NCI-H69 (cell line): ENCODE measurements at regions not wholly inside any gene's neighbourhood (a gene's known extent, or its start where the extent isn't known, plus 50 kb on each side); places are given as distances from the start of the nearest gene placed in this dataset.
A peak's percentile ranks its signal among the peaks of the same experiment; 100 is the strongest.

Source experiments
- DNase-seq: peaks from one replicate; lab custom pipeline; 2025; lab: John Stamatoyannopoulos, UW

- DNase-seq: no peak
These were observed 305.1 kb upstream of the SPRED2 start for GRCh38 chr2:65737452-65738011.

DNA sequence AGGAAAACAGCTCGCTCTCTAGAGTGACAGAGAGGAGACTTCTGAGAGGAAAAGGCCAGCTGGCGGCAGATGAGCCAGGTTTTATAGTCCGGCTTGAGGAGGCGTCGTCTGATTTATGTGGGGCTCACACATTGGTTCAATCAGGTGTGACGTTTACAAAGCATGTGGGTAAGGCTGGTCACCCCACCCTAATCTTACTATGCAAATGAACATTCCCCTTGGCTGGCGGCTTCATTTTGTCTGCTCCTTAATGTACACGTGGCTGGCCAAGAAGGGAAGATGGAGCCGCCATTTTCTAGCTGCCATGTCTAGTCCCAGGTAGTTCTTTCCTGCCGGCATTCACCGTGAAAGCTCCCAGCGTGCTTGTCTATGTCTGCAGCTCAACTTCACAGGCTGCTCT lies 299.1 kb upstream of the SPRED2 start:
- DNase-seq: no peak

DNA sequence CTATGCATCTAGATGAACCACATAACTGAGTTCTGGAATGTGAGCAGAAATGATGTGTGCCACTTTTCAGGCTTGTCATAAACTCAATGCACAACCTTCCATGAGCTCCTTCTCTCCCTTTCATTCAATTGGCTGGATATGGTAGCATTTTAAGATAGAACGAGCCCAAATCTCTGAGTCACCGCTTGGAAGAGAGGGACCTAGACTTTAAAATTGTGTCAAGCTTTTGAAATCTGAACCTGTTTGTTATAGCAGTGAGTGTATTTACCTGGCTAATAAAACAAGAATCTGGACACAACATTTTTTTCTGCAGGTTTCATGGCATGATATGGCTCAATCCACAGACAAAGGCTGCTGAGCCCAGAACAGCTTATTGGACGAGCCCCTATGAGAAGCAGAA lies 297.8 kb upstream of the SPRED2 start:
- no peak for DNase-seq

- DNase-seq: no peak
These were observed 296.8 kb upstream of the SPRED2 start for GRCh38 chr2:65729246-65729645.

GRCh38 chr2:65728477-65729180 lies 296.2 kb upstream of the SPRED2 start:
- no peak for DNase-seq

DNA sequence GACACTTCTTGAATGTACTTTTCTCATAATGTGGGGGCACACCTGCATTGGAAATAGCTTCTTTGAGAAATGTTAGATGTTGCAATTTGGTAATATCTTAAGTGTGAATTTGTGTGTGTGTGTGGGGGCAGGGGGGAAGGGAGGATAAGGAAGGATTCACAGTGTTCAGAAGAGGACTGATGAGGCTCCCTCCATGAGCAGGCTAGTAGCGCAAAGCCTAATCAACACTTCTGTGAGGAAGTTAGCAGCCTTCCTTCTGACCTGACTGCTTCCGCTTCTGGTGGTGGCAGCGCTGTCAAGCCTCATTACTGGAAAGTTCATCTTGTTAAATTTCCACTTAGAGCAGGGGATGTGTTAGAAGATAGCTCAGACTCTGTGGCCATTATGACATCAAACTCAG lies 295.4 kb upstream of the SPRED2 start:
- DNase-seq: no peak

DNA sequence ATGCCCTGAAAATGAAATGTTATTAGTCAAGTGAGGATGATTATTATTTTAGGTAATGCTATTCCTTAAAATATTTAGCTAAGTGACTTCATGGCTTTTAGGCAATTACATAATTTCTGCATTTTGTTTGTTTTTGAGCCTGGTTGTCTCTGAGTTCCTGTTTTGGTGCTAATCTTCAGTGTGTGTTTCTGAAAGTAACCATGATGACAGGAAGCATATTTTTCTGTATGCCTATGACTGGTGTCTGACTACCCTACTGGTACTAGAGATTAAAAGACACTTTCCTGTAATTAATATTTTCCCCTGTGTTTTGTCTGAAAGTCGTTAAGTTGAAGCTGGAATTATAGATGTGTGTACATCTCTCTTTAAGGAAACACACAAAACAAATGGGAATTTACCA lies 295.0 kb upstream of the SPRED2 start:
- DNase-seq: no peak

DNA sequence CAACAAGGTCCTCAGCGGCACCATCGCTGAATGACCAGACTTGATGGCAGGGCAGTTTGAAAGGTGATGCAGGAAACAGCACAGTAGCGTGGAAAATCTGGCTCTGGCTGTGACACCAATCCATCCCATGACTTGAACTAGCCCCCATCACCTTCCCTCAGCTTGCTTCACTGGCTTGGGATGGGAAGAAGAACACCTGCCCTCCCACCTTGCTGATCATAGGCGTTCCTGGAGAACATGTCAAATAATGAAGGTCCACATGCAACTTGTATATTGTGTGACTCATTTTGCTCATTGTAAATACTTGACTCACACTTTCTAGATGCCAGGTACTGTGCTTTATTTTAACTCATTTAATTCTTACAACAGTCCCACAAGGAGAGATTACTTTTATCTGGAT lies 292.4 kb upstream of the SPRED2 start:
- no peak for DNase-seq

GRCh38 chr2:65724336-65724735 lies 291.9 kb upstream of the SPRED2 start:
- no peak for DNase-seq

- peak; percentile 13 for DNase-seq
These were observed 289.8 kb upstream of the SPRED2 start for GRCh38 chr2:65722028-65722778.

DNA sequence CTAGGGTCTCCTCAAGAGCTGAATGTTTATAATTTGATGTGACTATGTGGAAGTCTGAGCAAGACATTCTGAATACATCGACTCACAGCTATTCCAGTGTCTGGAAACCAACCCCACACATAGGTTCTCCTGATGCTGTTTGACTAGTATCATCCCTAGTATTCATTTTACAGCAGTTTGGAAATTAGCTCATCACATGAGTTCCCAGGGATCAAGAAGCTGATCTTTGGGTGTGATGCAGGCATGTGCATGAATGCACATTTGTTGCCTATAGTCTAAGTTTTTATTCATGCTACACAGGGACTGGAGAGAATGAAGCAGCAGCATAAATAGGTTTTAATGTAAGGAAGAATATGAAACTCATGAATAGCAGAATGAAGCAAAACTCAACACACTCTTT lies 284.3 kb upstream of the SPRED2 start:
- no peak for DNase-seq

DNA sequence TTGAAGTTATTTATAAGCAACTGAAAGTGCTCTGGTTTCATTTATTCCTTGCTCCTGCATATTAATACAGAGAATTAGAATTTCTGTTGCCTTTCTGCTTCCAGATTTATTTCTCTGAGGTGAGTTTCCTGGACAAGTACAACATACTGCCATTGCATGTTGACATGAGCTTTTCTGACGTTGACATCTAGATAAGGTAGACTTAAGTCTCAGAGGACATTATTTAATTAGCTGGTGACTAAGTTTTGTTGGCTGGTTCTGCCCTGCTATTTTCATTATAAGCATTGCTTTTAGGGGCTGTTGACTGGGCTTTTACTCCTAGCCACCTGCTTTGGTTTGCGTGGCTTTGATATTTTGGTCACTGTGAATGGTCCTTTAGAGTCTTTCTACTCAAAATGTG lies 282.9 kb upstream of the SPRED2 start:
- no peak for DNase-seq

DNA sequence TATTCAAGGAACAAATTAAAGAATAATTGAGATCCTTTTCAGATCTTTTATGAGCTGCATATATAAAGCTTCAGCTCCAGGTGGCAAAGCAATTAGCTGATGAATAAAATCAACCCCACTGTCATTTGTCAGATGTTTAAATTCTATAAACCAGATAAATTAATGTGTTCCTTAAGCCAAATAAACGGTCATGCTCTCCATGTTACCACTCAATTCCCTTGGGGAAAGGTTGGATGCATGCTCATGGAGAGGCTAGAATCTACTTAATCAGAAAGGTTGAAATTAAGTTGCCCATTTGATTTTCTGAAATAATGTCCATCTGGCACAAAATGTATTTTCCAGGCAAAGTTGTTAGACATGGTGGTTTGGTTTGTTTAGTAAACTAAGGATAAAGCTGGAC lies 282.5 kb upstream of the SPRED2 start:
- DNase-seq: peak; percentile 46

- no peak for DNase-seq
These were observed 279.5 kb upstream of the SPRED2 start for GRCh38 chr2:65711863-65712262.

GRCh38 chr2:65710779-65711295 lies 278.4 kb upstream of the SPRED2 start:
- no peak for DNase-seq

GRCh38 chr2:65710356-65710755 lies 278.0 kb upstream of the SPRED2 start:
- DNase-seq: no peak

- DNase-seq: no peak
These were observed 275.7 kb upstream of the SPRED2 start for GRCh38 chr2:65708086-65708485.

GRCh38 chr2:65706411-65706810 lies 274.0 kb upstream of the SPRED2 start:
- no peak for DNase-seq

DNA sequence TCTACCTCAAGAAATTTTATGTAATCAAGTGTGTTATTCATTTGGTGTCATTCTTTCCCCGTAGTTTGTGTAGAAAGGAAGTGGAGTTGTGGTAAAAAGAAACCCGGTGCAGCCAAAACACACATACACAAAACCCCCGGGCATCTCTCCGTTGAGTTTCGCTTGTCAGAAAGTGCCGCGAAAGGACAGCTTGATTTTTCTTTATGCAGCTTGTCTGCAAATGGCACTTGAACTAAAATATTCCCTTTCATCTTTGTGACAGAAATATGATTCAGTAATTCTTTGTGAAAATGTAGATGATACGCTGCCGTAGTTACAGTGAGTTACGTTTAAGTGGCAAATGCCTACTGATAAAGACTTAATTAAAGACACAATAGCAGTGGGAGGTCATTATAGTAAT lies 268.8 kb upstream of the SPRED2 start:
- DNase-seq: no peak

GRCh38 chr2:65700720-65701119 lies 268.3 kb upstream of the SPRED2 start:
- DNase-seq: no peak

DNA sequence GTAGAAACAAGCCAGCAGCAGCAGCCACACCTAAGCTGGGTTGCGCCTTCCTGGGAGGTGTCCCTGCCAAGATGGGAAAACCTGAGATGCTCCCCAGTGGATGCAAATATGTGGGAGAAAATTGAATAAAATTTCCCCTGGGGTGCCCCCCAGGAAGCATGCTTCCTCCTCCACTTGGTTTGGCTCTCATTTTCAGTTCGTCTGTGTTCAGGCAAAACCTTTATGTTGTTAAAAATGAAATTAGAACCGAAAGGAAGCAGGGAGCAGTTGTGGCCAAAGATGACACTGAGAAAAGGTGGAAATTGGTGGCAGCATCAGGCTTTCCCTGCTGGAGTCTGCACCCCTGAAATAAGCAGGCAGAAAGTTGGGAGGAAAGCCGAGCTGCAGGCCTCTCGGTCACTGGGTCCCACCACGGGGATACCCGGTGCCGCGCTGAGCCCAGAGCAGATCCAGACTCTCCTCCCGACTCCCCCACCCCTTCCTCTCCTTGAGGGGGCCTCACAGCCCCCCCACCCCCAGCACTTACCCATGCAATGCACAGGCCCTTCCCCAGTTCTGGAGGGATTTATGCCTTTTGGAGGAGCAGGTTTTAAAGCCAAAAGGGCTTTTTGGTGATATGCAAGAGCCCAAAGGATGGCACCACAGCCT lies 267.7 kb upstream of the SPRED2 start:
- no peak for DNase-seq

DNA sequence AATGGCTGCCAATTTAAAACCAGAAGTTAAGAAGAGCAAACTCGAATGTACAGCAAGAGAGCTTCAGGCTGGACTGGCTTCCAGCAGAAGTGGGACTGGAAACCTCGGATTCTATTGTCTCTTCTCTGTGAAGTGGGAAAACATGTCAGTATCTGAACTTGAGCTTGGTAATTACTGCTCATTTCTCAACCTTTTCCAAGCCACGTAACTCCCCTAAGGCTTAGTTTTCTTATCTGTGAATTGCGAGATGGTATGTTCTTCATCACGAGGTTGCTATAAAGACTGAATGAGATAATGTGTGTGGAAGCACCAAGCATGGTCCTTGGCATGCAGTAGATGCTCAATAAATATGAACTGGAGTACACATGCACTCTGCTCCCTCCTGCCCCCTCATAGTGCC lies 259.4 kb upstream of the SPRED2 start:
- no peak for DNase-seq
